A673 (cell line): ENCODE measurements at regions not wholly inside any gene's neighbourhood (a gene's known extent, or its start where the extent isn't known, plus 50 kb on each side); places are given as distances from the start of the nearest gene placed in this dataset.

Source experiments
- EZH2 ChIP-seq: fragments of 200-600 bp; sonication (generic); IDR thresholded peaks from 2 replicates; pipeline ENCODE4 v1.6.1; 2017; ENCODE audit warnings: borderline replicate concordance, low read depth, mild to moderate bottlenecking, mixed read lengths, antibody characterized with exemption, low read length; ENCODE audit not compliant: poor library complexity, severe bottlenecking
- TF ChIP-seq, protein P1 (sequence below): fragments of 300-800, 200-600 bp; sonication (generic); conservative IDR thresholded peaks from 2 replicates; pipeline ENCODE4 v1.5.1; 2017; ENCODE audit warnings: low read depth, mild to moderate bottlenecking, antibody characterized with exemption, low read length, moderate library complexity, mixed read lengths

DNA sequence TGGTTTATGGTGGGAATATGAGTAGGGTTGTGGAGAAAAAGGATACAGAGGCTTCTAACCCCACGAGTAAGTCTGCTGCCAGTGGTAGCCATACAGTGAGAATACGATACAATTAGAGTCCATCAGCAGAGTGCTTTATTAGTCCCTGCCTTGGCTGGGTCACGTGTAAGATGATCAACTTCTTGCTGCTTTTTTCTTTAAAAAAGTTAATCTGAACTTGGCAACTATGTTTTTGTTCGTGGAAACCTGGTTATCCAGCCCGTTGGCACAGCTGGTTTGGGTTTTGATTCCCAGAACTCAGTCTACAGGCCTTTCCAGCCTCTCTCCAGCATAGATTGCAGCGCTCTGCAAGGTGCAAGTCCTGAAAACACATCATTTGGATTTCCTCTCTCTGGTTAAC, 53.1 kb upstream of the LSM6 start:
- TF ChIP-seq, protein P1, sequence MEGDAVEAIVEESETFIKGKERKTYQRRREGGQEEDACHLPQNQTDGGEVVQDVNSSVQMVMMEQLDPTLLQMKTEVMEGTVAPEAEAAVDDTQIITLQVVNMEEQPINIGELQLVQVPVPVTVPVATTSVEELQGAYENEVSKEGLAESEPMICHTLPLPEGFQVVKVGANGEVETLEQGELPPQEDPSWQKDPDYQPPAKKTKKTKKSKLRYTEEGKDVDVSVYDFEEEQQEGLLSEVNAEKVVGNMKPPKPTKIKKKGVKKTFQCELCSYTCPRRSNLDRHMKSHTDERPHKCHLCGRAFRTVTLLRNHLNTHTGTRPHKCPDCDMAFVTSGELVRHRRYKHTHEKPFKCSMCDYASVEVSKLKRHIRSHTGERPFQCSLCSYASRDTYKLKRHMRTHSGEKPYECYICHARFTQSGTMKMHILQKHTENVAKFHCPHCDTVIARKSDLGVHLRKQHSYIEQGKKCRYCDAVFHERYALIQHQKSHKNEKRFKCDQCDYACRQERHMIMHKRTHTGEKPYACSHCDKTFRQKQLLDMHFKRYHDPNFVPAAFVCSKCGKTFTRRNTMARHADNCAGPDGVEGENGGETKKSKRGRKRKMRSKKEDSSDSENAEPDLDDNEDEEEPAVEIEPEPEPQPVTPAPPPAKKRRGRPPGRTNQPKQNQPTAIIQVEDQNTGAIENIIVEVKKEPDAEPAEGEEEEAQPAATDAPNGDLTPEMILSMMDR: no peak
- no peak for TF ChIP-seq EZH2
